ENCODE measurements at regions not wholly inside any gene's neighbourhood (a gene's known extent, or its start where the extent isn't known, plus 50 kb on each side); places are given as distances from the start of the nearest gene placed in this dataset.

GRCh38 chr9:119961774-119962424 lies 592.7 kb upstream of the BRINP1 start:
- DNase-seq (ENCODE audit: extremely low read depth, low read depth), result no peak
- TF ChIP-seq CTCF (IDR thresholded peaks at IDR 0.05; ENCODE audit: low read depth, low read length), result peak; percentile 48

- TF ChIP-seq CTCF (IDR thresholded peaks at IDR 0.05; ENCODE audit: low read depth, low read length), result no peak
- DNase-seq (ENCODE audit: extremely low read depth, low read depth), result no peak
These were observed 590.8 kb upstream of the BRINP1 start for GRCh38 chr9:119959846-119960545.

- no peak for DNase-seq (ENCODE audit: extremely low read depth, low read depth)
- TF ChIP-seq CTCF (IDR thresholded peaks at IDR 0.05; ENCODE audit: low read depth, low read length), result no peak
These were observed 586.9 kb upstream of the BRINP1 start for GRCh38 chr9:119956111-119956510.

- no peak for DNase-seq (ENCODE audit: extremely low read depth, low read depth)
- TF ChIP-seq CTCF (IDR thresholded peaks at IDR 0.05; ENCODE audit: low read depth, low read length), result no peak
These were observed 586.0 kb upstream of the BRINP1 start for GRCh38 chr9:119955276-119955675.

GRCh38 chr9:119951591-119951990 lies 582.4 kb upstream of the BRINP1 start:
- no peak for TF ChIP-seq CTCF (IDR thresholded peaks at IDR 0.05; ENCODE audit: low read depth, low read length)
- DNase-seq (ENCODE audit: extremely low read depth, low read depth), result no peak

- no peak for TF ChIP-seq CTCF (IDR thresholded peaks at IDR 0.05; ENCODE audit: low read depth, low read length)
These were observed 581.9 kb upstream of the BRINP1 start for GRCh38 chr9:119951090-119951489.

GRCh38 chr9:119945686-119946085 lies 576.5 kb upstream of the BRINP1 start:
- TF ChIP-seq CTCF (IDR thresholded peaks at IDR 0.05; ENCODE audit: low read depth, low read length), result no peak
- no peak for DNase-seq (ENCODE audit: extremely low read depth, low read depth)

More at GRCh38 chr9:119951090-119951489, 581.9 kb upstream of the BRINP1 start:
- peak; percentile 93 for DNase-seq (ENCODE audit: extremely low read depth, low read depth)
